ENCODE measurements at regions not wholly inside any gene's neighbourhood (a gene's known extent, or its start where the extent isn't known, plus 50 kb on each side); places are given as distances from the start of the nearest gene placed in this dataset.

DNA sequence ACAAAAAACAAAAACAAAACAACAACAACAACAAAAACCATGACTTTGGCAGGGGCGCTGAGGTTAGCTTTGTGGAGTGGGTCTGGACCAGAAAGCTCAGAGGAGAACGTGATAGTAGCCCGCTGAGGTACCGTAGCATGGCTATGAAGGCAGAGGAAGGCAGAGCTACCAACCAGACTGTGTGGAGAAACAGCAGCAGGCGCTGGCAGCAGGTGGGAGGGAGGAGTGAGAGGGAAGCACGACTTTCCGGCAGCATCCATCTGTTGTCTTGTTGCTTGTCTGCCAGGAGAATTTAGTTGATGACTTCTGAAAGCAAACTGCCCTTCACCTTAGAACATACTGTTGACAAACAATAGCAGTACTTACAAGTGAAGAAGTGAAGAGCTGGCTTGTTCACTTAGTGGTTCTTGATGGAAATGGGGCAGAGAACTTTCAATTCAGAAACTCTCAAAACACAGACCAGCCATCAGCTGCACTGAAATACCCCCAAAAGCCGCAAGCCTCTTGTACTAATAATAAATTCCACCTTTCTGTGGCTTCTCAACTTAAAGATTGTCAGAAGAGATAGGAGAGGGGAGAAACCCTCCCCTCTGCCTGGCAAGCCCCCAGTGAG lies 447.2 kb downstream of the SLITRK2 start:
- no peaks in the 10 kb centered on the region for H3K27me3 ChIP-seq (ENCODE audit: control insufficient read depth, insufficient read depth, low read length)
- TF ChIP-seq, protein P1, sequence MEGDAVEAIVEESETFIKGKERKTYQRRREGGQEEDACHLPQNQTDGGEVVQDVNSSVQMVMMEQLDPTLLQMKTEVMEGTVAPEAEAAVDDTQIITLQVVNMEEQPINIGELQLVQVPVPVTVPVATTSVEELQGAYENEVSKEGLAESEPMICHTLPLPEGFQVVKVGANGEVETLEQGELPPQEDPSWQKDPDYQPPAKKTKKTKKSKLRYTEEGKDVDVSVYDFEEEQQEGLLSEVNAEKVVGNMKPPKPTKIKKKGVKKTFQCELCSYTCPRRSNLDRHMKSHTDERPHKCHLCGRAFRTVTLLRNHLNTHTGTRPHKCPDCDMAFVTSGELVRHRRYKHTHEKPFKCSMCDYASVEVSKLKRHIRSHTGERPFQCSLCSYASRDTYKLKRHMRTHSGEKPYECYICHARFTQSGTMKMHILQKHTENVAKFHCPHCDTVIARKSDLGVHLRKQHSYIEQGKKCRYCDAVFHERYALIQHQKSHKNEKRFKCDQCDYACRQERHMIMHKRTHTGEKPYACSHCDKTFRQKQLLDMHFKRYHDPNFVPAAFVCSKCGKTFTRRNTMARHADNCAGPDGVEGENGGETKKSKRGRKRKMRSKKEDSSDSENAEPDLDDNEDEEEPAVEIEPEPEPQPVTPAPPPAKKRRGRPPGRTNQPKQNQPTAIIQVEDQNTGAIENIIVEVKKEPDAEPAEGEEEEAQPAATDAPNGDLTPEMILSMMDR (conservative IDR thresholded peaks at IDR 0.05 in 1 of 2, IDR thresholded peaks at IDR 0.05 in 1 of 2; ENCODE audit: low read depth in 1 of 2, low read length in 2 of 2): no peak
- TF ChIP-seq EZH2 (IDR thresholded peaks at IDR 0.05; ENCODE audit: low read length, missing control alignments): no peak
- H3K4me1 ChIP-seq (ENCODE audit: control insufficient read depth, extremely low read depth, insufficient read depth, low read length): no peaks in the 10 kb centered on the region
- no peaks in the 10 kb centered on the region for H3K79me2 ChIP-seq (ENCODE audit: control insufficient read depth, insufficient read depth, low read length)
- H2AFZ ChIP-seq (ENCODE audit: low read length): no peak overlapping the region
- no peaks in the 10 kb centered on the region for H4K20me1 ChIP-seq (ENCODE audit: control insufficient read depth, extremely low read depth, insufficient read depth, low read length)
- H3K9ac ChIP-seq (ENCODE audit: insufficient read depth, low read length): no peak overlapping the region
- H3K4me3 ChIP-seq (replicated peaks in 1 of 4; ENCODE audit: control extremely low read depth in 1 of 4, insufficient read depth in 1 of 4, low read depth in 3 of 4, low read length in 4 of 4): no peak overlapping the region
- H3K4me2 ChIP-seq (ENCODE audit: extremely low read depth, insufficient read depth, low read length): no peak overlapping the region
- H3K9me3 ChIP-seq (ENCODE audit: control insufficient read depth, insufficient read depth, low read depth, low read length): no peaks in the 10 kb centered on the region
- DNase-seq (ENCODE audit: low read depth in 2 of 2): no peak
- no peak overlapping the region for H3K27ac ChIP-seq (ENCODE audit: insufficient read depth, low read length)
- H3K36me3 ChIP-seq (ENCODE audit: control insufficient read depth, insufficient read depth, low read length): no peaks in the 10 kb centered on the region

DNA sequence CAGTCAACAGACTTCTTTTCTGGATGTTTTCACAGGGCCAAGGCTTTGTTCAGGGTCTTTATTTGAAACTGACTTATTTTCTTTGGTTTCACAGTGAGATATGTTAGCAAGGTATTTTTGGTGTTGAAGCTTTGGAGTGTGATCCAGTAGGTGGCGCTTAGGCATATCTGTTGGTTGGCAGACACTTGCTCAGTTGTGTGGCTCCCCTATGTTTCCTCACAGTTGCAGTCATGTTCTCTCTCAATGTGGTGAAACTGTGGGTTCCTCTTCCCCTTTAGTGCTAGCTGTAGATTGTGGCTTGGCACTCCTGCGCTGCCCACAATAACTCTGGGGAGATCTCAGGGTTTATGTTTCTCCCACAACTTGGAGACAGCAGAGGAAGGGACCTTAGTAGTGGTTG lies 460.8 kb downstream of the SLITRK2 start:
- TF ChIP-seq, protein P1 (conservative IDR thresholded peaks at IDR 0.05 in 1 of 2, IDR thresholded peaks at IDR 0.05 in 1 of 2; ENCODE audit: low read depth in 1 of 2, low read length in 2 of 2): no peak
- TF ChIP-seq EZH2 (IDR thresholded peaks at IDR 0.05; ENCODE audit: low read length, missing control alignments): no peak
- Histone ChIP-seq H3K79me2 (ENCODE audit: control insufficient read depth, insufficient read depth, low read length) (no peaks in the 10 kb centered on the region), H3K4me1 (ENCODE audit: control insufficient read depth, extremely low read depth, insufficient read depth, low read length) (no peaks in the 10 kb centered on the region), H3K36me3 (ENCODE audit: control insufficient read depth, insufficient read depth, low read length) (no peaks in the 10 kb centered on the region), H3K4me3 (replicated peaks in 1 of 4; ENCODE audit: control extremely low read depth in 1 of 4, insufficient read depth in 1 of 4, low read depth in 3 of 4, low read length in 4 of 4) (no peak overlapping the region), H2AFZ (ENCODE audit: low read length) (no peak overlapping the region), H3K27me3 (ENCODE audit: control insufficient read depth, insufficient read depth, low read length) (no peaks in the 10 kb centered on the region), H3K27ac (ENCODE audit: insufficient read depth, low read length) (no peak overlapping the region), H3K4me2 (ENCODE audit: extremely low read depth, insufficient read depth, low read length) (no peak overlapping the region), H3K9ac (ENCODE audit: insufficient read depth, low read length) (no peak overlapping the region), H4K20me1 (ENCODE audit: control insufficient read depth, extremely low read depth, insufficient read depth, low read length) (no peaks in the 10 kb centered on the region), H3K9me3 (ENCODE audit: control insufficient read depth, insufficient read depth, low read depth, low read length) (no peaks in the 10 kb centered on the region)
- no peak for DNase-seq (ENCODE audit: low read depth in 2 of 2)

All from fibroblast of lung (primary cell).